GM21576 (cell line): ENCODE measurements at regions not wholly inside any gene's neighbourhood (a gene's known extent, or its start where the extent isn't known, plus 50 kb on each side); places are given as distances from the start of the nearest gene placed in this dataset.
A peak's percentile ranks its signal among the peaks of the same experiment; 100 is the strongest.

Experiments
- ATAC-seq: cut with Tn5 transposase; IDR thresholded peaks from one replicate; pipeline ENCODE4 v1.9.1; 2021; ENCODE audit warnings: mild to moderate bottlenecking, moderate library complexity; ENCODE audit not compliant: unreplicated experiment

DNA sequence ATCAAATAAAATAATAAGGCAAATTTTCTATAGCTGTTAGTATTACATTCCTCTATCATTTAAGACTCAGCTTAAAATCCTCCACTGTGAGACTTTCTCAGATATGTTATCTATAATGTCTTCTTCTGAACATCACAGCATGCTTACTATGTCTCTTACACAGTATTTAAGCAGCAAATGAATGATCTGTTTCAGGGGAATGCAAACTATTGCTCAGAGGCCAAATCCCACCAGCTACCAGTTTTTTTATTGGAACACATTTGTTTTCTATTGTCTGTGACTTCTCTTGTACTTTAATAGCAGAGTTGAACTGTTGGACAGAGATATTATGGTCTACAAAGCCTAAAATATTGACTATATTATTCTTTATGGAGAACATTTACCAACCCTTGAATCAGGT, 59.6 kb downstream of the C3orf38 start:
- ATAC-seq = no peak

DNA sequence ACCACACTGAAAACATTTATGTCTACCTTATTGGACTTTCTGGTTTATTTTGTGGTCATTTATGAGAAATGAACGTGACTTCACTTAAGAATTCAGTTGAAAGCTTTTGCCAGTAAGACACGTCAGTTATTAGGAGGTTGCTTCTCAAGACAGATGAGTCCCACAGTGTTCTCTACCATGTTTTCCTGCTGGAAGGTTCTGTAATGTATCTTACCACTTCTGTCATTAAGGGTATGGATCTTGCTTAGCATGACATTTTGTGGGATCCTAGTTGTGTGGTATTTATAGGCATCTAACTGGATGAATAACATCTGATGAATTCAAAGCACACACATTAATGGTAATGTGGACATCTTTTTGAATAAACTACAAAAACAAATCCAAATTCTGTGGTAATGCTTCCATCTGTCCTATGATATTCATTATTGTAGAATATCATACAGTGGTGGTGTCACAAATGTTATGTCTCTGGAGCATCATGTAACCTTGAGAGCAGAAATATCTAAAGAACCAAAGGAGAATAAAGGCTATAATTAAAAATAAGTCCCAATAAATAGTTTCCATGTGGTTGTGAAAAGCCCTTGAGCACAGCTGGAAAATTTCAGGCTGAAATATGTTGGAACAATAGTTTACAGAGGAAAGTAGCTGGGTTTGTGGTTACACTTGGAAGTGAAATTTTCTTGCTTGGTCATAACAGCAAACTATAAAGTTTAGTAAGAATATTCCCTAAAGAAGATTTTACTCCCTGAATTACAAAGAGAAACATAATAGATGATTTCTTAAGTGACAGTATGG, 61.5 kb downstream of the C3orf38 start:
- no peak for ATAC-seq

DNA sequence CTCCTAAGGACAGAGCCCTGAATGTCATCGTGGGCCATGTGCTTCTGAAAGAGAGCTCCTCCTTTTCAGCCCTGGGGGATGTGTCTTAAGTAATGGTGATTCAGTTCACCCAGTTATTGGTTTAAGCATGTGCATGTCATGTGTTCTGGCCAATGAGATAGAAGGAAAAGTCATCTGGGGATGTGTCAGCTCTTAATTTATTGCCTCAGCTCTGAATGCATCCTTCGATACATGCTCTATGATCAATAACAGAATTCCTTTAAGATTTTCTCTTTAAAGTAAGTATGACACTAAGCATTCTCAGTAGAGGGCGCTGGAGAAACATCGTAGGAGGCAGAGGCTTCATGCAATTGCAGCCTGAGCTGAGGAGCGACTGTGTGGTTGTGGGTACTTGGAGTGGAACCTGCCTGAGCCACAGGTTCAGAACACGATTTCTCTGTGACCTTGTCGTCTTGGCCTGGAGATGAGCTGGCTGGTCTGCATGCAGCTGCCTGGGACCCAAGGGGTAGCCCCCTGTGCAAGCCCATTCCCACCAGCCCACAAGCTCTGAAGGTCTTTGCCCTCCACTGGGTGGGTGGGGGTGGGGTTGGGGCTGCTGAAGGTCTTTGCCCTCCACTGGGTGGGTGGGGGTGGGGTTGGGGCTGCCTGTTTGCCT, 69.5 kb downstream of the C3orf38 start:
- peak; percentile 88 for ATAC-seq

DNA sequence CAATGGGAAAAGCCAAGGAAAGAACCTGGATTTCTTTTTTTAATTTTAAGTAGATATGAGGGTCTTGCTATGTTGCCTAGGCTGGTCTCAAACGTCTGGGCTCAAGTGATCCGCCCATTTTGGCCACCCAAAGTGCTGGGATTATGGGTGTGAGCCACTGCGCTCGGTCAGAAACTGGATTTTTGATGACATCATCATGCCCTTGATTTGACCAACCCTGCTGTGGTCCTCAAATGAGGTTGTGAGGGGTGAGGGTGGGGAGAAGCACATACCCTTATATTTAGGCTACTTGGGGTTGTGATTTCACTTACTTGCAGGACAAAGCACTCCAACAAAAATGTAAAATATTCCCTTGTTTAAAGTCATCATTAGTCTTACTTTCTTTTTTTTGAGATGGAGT, 70.4 kb downstream of the C3orf38 start:
- ATAC-seq = no peak

DNA sequence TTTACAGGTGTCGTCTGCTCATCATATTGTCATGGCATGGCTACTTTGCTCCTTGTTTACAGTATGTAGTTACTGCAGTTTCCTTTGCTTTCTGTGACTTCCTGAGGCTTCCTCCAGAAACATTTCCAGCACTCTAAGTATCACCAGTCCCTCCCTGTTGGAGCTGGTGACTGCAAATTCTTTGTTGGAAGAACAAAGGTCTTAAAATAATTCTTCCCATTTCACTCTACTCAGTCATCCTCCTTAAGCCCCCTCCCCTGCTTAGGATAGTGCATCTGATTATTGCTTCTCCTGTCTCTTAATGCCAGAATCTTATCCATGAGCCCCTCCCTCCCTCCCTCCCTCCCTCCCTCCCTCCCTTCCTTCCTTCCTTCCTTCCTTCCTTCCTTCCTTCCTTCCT, 72.0 kb downstream of the C3orf38 start:
- no peak for ATAC-seq

DNA sequence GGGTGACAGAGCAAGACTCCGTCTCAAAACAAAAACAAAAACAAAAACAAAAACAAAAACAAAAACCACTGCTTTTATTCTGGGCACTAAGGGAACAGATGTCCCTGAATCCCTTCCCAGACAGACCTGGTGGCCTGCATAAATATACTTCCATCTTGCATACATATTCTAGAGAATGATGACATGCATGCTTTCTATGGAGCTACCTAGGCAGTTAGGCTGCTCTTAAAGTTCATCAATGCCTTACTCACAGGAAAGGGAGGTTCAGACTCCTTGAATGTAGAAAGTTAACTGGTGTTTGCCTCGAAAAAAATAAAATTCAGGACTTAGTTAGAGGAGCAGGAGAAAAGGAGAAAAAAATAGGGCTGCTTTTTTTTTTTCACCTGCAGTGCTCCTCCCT, 72.6 kb downstream of the C3orf38 start:
- no peak for ATAC-seq

DNA sequence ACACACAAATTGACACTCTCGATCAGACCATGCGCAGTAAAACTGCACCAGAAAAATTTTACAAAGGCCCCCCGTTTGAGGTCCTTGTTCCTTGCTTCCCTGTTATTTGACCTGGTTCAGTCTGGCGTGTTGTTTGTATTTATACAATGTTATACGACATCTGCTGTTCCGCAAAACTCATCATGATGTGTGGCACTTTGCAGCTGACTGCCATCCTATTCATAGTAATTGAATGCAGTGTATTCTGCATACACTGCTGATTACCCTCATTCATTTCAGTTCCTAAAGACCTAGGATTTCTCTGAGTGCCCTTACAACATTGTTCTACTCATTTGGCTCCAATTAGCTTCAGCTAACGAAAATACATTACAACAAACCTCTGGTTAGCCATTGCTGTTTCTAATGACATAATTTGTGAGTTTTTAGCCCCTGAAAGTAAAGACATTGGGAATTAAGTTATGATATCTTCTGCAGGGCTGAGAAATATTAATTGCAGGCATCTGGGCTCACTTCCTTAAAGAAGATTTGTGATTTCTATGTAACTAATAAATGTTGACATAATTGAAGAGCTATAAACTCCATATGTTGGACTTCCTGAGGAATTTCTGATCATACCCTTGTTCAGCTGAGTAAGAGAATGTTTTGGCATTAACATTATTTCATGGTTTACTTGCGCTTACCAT, 75.7 kb downstream of the C3orf38 start:
- no peak for ATAC-seq

DNA sequence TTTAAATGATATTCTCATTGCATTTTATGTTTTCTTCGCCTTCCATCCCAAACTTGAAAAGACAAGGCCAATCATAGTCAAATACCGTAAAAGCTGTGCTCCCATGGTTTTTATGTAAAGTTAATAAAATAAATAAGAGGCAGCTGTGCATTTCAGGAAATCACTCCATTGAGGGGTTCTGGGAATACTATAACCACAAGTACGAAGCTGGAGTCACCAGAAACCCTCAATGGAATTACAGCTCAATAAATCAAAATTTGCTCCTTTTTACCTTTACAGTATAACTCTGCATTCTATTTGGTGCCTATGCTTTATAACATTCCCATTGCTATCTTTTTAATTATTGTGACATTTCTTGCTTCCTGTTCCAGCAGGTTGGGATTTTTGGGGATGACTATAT, 77.2 kb downstream of the C3orf38 start:
- ATAC-seq = no peak

DNA sequence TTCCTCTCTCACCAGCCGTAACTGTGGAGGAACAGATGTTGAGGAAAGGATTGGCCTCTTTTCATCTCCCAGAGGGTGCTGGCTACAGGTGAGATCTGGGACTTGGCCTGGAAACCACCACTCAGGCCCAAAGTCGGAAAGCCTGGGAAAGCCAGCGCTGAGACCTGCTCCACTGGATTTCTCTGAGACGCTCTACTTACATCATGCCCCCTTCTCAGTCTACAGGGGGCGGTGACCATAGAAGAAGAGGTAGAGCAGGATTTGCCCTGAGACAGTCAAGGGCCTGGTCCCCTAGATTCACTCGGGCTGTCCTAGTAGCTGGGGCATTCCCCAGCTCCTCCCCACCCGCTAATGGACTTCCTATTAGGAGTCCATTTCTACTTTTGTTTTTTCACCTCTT, 80.9 kb downstream of the C3orf38 start:
- ATAC-seq = no peak

DNA sequence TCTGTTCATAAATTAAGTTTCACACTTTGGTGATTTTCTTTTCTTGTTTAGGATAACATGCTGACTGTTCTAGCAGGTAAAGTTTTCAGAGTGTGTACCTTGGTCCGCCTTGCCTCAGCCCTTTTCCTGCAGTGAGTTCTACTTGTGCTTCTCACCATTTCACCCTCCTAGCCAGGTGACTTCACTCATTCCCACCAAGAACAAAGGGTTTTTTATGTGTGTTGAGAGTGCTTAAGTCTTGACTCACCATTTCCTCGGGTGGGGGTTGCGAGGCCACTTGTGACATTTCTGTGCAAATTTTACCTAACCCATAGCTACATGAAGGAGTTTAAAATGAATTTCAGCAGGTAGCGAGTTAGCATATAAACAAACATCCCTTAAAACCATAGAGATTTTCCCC, 81.4 kb downstream of the C3orf38 start:
- no peak for ATAC-seq

DNA sequence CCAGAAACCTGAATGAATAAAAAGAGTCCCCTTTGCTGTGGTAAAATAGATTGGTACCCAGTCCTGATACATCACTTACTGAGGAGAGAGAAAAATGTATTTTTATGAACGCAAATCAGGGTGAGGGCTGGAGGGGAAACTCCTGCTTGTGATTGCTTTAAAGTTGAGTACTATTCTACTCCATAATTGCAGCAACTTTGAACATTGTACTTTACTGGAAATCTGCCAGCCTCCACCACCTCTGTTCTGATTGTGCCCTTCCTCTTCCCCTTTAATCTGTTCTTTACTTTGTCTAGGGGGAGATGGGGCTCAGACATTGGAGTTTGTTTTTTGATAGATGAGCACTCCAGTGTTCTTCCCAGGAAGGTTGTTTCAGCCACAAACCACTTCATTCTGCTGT, 81.9 kb downstream of the C3orf38 start:
- no peak for ATAC-seq

DNA sequence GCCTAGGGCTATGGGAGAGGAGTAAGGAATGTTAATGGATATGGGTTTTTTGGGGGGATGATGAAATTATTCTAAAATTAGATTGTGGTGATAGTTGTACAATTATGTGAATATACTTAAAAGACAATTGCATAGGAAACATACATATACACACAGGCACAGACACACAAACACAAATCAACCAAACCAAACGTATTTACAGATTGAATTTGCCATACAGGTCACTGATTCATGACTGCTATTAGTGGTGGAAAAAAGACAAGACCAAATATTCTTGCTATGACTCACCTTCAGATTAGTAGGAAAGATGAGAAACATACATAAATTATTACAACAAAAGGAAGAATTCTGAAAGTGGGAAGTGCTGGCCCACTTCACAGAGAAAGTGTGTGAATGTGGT, 85.3 kb downstream of the C3orf38 start:
- ATAC-seq = no peak

DNA sequence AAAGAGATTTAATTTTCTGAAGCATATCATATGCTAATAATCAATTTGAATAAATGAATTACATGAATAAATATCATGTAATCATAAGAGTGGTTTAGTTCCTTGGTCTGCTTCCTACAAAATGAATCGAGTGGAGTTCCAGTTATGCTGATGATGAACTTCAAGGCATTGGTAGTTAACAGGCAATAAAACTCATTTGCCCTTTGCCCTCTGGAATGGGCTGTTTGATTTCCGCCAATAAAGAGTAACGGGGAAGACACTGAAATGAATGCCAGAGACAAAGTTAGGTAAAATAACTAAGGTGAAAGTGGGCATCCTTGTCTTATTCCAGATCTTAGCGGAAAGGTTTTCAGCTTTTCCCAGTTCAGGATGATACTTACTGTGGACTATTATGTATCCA, 90.1 kb downstream of the C3orf38 start:
- ATAC-seq = no peak

DNA sequence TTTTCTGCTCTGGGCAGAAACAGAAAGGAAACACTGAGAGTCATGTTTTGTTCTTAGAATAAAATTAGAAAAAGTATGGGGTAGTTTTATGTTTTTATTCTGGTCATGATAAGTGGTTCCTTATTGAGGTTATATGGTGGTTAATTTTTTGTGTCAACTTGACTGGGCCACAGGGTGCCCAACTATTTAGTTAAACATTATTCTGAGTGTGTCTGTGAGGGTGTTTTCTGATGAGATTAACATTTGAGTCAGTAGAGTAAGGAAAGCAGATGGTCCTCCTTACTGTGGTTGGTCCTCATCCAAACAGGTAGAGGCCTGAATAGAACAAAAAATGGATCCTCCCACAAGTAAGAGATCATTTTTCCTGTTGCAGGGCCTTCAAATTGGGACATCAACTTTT, 98.9 kb downstream of the C3orf38 start:
- no peak for ATAC-seq

DNA sequence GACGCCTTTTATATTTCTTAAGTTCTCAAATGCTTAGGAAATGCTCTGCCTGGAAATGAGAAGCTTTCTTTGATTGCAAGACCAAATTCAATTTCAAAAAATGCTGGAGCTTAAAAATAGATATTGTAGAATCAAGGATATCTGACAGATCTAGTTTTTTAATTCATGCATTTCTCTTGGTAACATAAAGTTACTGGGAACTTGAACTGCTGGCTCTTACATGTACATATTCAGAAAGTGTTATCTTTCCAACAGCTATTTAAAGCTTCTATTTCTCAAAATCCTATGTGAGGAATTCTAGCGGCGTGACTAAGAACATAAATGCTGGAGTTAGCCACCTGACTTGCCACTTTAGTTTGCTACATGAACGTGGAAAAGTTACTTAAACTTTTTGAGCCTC, 109.3 kb downstream of the C3orf38 start:
- no peak for ATAC-seq

DNA sequence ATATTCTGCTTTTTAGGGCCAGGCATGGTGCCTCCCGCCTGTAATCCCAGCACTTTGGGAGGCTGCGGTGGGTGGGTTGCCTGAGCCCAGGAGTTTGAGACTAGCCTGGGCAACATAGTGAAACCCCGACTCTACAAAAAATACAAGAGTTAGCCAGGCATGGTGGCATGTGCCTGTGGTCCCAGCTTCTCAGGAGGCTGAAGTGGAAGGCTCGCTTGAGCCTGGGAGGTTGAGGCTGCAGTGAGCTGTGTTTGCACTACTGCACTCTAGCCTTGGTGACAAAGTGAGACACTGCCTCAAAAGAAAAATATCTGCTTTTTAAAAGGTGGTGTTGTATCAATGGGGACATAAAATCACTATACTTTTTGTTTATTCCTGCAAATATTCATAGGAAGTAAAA, 112.8 kb downstream of the C3orf38 start:
- no peak for ATAC-seq

DNA sequence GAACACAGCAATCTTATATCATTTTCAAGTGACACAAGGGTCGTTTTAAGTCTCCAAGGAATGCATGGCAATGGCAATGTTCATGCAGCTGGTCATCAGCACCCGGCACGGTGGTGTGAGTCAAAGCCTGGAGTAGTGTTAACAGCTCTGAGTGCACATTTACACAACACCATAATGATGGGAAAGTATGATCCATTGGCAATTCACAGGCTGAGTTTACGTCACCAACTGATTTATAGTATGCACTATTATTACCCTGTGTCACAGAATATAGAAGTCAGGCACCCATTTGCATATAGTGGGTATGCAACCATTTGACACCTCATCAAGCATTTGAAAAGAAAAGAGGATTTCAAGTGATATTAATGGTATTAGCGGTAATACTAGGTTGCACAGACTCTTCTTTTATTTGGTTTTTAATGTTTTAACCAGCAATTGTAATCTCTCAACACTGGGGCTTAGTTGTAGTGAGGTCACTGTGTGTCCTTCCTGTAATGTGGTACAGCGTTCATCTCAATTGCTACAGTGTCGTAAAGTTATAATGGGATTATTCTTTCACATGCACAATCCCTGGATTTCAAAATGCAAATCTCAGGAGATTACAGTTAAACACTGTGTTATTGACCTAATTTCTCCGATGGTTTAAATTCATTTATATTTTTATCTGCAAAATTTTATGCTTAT, 113.8 kb downstream of the C3orf38 start:
- ATAC-seq = no peak

DNA sequence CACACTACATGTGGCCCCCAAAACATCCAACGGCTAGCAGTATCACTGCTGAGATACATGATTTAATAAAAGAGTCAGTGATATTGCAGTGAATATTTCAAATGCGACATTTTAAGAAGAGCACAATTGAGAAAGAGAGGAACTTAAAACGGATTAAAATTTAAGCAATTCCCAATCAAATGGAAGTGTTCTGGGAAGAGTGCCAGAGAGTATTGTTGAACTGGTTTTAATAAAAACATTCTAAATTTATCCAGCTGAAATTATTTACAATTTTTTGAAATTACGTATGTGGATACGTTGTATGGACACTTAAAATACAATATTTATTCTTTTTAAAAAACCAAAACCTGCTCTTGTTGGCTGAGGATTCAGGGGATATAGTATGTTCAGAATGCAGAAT, 117.7 kb downstream of the C3orf38 start:
- no peak for ATAC-seq

DNA sequence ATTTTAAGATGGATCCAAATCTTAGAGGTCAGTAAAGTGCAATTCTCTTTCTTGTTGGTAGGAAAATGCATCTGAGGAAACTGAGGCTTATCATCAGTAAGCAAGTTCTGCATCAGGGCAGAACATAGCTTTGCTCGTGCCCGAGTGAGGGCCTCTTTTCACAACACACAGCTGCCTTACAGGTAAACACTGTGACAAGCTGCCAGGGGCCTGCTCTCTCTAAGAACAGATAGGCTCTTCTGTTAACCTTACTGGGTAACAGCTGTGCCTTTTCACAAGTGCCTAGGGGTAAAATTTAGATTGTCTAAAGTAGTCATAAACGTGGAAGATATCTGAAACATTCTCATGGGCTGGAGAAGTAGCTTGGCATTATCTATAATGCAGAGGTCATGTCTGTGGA, 118.1 kb downstream of the C3orf38 start:
- no peak for ATAC-seq

DNA sequence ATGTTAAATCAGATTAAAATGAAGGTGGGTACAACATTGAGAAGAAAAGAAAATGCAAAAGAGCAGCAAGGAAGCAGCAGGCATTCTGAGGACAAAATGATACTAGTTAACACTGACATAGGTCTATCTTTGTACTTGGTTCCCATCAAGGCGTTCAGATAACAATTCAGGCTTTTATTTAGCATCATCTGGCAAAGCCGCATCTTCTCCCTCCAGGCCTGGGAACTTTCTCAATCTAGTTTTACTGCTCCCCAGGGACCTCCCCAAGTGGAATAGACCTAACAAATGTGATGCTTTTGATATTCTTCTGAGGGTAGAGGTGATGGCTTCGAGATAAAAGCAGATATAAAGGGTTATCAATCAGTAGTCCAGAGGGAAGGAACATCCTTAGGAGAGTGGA, 130.6 kb downstream of the C3orf38 start:
- no peak for ATAC-seq

DNA sequence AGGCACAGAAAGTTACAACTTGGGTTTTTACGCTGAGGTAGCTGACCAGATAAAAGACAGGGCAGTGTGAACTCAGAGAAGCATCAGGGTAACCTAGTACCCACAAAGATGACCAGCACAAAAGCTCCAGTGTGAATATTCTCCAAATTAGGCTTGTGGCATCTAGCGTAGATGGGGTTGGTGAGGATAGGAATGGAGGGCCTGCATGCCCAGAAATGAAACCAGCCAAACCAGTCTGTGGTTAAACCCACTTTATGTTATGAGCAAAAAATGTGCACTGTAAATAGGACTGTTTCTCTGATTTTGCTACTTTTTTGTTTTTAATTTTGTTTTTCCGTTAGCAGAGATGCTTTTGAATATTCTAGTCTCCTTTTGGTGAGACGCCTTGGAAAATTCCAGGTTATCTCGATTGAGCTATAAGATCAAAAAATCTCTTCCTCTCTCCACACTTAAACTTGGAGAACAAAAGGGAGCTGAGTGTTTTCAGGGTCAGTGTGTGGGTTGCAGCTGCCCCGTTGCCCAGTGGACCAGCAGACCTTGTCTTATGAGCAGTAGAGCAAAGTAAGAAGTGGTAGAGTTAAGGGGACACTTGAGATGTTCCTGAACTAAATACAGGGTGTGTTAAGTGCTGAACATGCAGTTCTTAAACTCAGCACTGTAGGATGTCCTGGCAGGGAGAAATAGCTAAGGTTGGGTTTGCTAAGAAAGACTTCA, 132.9 kb downstream of the C3orf38 start:
- no peak for ATAC-seq
